ENCODE measurements at regions not wholly inside any gene's neighbourhood (a gene's known extent, or its start where the extent isn't known, plus 50 kb on each side); places are given as distances from the start of the nearest gene placed in this dataset.

DNA sequence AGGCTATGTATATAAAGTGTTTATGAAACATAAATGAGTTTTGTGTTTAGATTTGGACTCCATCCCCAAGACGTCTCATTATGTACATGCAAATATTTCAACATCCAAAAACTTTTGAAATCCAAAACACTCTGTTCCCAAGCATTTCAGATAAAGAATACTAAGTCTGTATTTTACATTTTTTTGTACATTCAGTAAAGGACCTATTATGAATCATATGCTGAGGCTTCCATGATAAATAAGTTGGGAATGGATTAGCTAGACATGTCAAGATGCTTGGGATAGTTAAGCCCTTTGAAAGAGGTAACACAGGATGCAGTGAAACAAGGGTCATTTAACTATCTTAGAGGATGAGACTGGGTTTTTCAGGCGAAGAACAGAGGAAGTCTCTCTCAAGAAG is 262.9 kb downstream of the SNX13 start:
- no peak for DNase-seq (ENCODE audit: extremely low read depth, insufficient read length)
- H3K36me3 ChIP-seq (ENCODE audit: control insufficient read depth, insufficient read depth, low read length): no peaks in the 10 kb centered on the region
- H3K27me3 ChIP-seq (replicated peaks; ENCODE audit: control insufficient read depth, insufficient read depth, low read length): no peaks in the 10 kb centered on the region
- TF ChIP-seq, protein P1, sequence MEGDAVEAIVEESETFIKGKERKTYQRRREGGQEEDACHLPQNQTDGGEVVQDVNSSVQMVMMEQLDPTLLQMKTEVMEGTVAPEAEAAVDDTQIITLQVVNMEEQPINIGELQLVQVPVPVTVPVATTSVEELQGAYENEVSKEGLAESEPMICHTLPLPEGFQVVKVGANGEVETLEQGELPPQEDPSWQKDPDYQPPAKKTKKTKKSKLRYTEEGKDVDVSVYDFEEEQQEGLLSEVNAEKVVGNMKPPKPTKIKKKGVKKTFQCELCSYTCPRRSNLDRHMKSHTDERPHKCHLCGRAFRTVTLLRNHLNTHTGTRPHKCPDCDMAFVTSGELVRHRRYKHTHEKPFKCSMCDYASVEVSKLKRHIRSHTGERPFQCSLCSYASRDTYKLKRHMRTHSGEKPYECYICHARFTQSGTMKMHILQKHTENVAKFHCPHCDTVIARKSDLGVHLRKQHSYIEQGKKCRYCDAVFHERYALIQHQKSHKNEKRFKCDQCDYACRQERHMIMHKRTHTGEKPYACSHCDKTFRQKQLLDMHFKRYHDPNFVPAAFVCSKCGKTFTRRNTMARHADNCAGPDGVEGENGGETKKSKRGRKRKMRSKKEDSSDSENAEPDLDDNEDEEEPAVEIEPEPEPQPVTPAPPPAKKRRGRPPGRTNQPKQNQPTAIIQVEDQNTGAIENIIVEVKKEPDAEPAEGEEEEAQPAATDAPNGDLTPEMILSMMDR (IDR thresholded peaks at IDR 0.05; ENCODE audit: insufficient read depth, low read length, poor library complexity, severe bottlenecking): no peak
- no peak overlapping the region for H3K4me3 ChIP-seq (replicated peaks; ENCODE audit: low read depth, low read length)

DNA sequence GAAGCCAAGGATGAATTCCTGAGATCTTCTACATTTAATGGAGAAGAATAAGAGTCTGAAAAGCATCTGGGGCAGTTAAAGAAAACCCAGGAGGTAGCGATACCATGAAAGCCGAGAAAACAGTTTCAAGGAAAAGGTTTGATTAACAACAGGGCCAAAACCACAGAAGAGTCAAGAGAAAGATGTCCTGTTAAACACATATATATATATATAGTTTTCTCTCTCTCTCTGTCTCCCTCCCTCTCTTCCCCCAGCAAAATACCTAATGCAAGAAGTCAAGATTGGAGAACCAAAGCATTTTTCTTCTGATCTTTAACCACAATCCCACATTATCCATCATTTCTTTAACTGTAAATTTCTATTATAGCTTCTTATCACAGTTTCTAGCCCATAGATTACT is 261.4 kb downstream of the SNX13 start:
- H3K36me3 ChIP-seq (ENCODE audit: control insufficient read depth, insufficient read depth, low read length): no peaks in the 10 kb centered on the region
- DNase-seq (ENCODE audit: extremely low read depth, insufficient read length): no peak
- H3K4me3 ChIP-seq (replicated peaks; ENCODE audit: low read depth, low read length): no peak overlapping the region
- TF ChIP-seq, protein P1 (IDR thresholded peaks at IDR 0.05; ENCODE audit: insufficient read depth, low read length, poor library complexity, severe bottlenecking): no peak
- H3K27me3 ChIP-seq (replicated peaks; ENCODE audit: control insufficient read depth, insufficient read depth, low read length): no peaks in the 10 kb centered on the region

DNA sequence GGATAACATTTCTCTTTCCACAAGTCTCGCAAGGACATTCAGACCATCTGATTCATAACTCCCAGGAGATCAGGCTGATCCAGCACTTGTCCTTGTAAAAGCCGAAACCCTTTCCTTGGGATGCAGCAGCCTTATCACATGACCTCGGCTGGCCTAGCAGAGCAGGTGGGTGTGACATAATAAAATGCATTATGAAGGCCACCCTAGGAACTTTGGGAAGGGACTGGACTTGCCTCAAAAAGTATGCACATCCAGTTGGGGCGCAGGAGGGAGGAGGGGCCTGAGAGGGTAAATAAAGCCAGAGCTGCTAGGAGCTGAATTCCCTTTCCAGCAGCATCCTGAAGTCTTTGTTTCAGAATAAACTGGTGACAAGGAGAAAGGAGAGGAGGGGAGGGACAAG is 260.8 kb downstream of the SNX13 start:
- Histone ChIP-seq H3K4me3 (replicated peaks; ENCODE audit: low read depth, low read length) (no peak overlapping the region), H3K36me3 (ENCODE audit: control insufficient read depth, insufficient read depth, low read length) (no peaks in the 10 kb centered on the region), H3K27me3 (replicated peaks; ENCODE audit: control insufficient read depth, insufficient read depth, low read length) (no peaks in the 10 kb centered on the region)
- no peak for DNase-seq (ENCODE audit: extremely low read depth, insufficient read length)
- TF ChIP-seq, protein P1 (IDR thresholded peaks at IDR 0.05; ENCODE audit: insufficient read depth, low read length, poor library complexity, severe bottlenecking): no peak

DNA sequence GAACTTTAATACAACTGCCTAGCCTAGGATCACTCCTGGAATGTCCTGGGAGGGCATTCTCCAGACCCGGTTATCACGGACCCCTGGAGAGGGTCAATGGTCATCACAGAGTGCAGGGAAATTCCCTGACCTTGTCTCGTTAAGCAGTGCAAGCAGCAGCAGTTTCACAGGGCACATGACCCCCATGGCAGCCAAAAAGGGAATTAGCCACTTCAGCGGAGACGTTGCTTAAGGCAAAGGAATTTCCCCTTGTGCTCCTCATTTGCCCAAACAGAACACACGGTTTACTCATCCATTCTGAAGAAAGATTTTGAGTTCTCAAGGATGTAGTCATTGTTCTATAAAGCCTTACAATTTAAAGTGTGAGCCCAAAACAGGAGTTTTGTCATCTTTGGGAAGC is 260.3 kb downstream of the SNX13 start:
- no peak for DNase-seq (ENCODE audit: extremely low read depth, insufficient read length)
- H3K27me3 ChIP-seq (replicated peaks; ENCODE audit: control insufficient read depth, insufficient read depth, low read length): no peaks in the 10 kb centered on the region
- TF ChIP-seq, protein P1 (IDR thresholded peaks at IDR 0.05; ENCODE audit: insufficient read depth, low read length, poor library complexity, severe bottlenecking): no peak
- H3K4me3 ChIP-seq (replicated peaks; ENCODE audit: low read depth, low read length): no peak overlapping the region
- no peaks in the 10 kb centered on the region for H3K36me3 ChIP-seq (ENCODE audit: control insufficient read depth, insufficient read depth, low read length)

DNA sequence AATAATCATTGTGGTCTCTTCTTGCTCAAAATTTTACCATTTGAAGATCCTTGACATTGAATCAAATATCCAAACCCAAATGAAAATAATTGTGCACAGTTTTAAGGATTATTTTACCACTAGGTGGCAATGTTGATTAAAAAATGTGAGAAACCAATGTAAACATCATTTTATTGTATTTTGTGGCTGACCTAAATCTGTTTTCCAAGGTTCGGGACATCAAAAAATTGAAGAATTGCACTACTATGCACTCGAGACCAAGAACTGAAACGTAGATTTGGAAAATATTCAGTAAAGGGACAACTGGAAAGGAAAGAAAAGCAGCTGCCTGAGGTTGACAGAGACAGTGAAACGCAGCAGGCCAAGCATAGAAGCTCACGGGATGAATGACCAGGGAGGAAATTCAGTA is 259.3 kb downstream of the SNX13 start:
- H3K36me3 ChIP-seq (ENCODE audit: control insufficient read depth, insufficient read depth, low read length): no peaks in the 10 kb centered on the region
- TF ChIP-seq, protein P1 (IDR thresholded peaks at IDR 0.05; ENCODE audit: insufficient read depth, low read length, poor library complexity, severe bottlenecking): peak; percentile 3
- DNase-seq (ENCODE audit: extremely low read depth, insufficient read length): no peak
- H3K4me3 ChIP-seq (replicated peaks; ENCODE audit: low read depth, low read length): no peak overlapping the region
- H3K27me3 ChIP-seq (replicated peaks; ENCODE audit: control insufficient read depth, insufficient read depth, low read length): no peaks in the 10 kb centered on the region

DNA sequence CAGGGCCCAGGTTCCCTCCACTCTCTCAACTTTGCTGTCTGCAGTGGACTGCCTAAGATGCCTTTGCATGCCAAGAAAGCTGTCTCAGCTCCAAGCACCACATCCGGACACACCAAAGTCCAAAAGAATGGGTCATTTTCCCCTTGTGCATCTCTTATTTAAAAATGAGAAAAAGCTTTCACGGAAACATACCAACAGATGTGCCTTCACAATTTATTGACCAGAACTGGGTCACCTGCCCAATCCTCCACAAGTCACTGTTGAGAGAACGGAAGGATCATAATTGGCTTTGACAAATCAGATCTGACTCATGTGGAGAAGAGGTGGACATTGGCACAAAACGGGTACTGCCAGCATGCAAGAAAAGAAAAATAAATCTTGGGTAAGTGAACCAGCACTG is 258.3 kb downstream of the SNX13 start:
- TF ChIP-seq, protein P1 (IDR thresholded peaks at IDR 0.05; ENCODE audit: insufficient read depth, low read length, poor library complexity, severe bottlenecking): no peak
- Histone ChIP-seq H3K4me3 (replicated peaks; ENCODE audit: low read depth, low read length) (no peak overlapping the region), H3K36me3 (ENCODE audit: control insufficient read depth, insufficient read depth, low read length) (no peaks in the 10 kb centered on the region), H3K27me3 (replicated peaks; ENCODE audit: control insufficient read depth, insufficient read depth, low read length) (no peaks in the 10 kb centered on the region)
- no peak for DNase-seq (ENCODE audit: extremely low read depth, insufficient read length)

Measured in GM06990 (cell line).